GM21360 (cell line): ENCODE measurements at regions not wholly inside any gene's neighbourhood (a gene's known extent, or its start where the extent isn't known, plus 50 kb on each side); places are given as distances from the start of the nearest gene placed in this dataset.
"Not testable (repeated sequence)": the region's sequence is repeated elsewhere in the genome, so short reads cannot be mapped to it uniquely, and the experiment has no call there.

Experiments used
- ATAC-seq: cut with Tn5 transposase; IDR thresholded peaks from one replicate; pipeline ENCODE4 v1.9.1; 2021; ENCODE audit warnings: mild to moderate bottlenecking, moderate library complexity; ENCODE audit not compliant: unreplicated experiment

DNA sequence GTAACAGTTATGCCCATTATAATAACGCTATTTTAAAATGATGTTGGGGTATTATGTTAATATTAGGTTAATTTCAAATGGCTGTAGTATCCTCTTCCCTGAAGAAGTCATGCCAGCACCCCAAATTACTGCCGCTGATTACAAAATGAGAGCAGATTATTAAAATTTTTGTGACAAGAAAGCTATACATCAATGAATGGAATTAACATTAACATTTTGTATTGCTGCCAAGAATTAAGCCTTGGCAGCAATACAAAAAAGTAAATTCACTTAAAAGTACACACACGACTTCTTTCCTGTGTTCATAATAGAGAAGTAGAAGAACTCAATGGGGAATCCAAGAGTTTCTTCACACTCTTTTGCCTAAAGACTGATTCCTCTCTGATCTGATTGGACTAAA is 482.8 kb downstream of the STIM2 start:
- ATAC-seq: no peak

DNA sequence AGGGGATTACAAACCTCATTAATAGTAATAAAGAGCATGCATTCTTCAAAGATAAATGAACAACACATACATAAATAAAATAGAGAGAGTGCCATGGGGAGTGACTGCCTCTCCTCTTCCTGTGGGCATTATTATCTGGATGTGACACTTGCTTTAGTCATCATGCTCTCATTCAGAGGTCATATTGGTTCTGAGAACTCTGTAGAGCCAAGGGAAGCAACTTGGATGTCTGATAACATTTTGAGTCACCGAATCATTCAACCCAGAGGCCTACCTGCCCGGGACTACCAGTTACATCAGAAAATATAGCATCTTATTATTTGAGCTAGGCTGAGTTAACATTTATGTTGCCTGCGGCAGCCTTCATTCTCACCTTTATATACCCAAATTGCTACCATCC is 489.5 kb downstream of the STIM2 start:
- ATAC-seq: no peak

GRCh38 chr4:27357283-27357682 is 496.6 kb downstream of the STIM2 start:
- ATAC-seq: no peak

DNA sequence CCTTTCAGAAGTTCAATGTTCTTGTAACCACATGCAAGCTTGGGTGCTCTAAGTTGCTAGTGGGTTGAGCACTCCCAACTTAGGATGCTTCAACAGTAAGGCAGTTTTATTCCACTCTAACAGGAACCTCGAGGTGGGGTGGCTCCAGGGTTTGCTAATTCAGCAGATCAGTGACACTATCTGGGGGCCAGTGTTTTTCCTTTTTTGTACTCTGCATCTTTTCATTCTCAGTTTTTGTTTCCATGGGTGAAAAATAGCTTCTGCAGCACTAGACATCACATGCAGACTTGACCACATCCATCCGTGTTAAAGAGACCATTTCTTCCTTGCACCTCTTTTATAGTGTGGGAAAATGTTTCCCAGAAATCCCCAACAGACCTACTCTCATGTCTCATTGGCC is 497.6 kb downstream of the STIM2 start:
- no peak for ATAC-seq

GRCh38 chr4:27360131-27360530 is 499.5 kb downstream of the STIM2 start:
- ATAC-seq: no peak

DNA sequence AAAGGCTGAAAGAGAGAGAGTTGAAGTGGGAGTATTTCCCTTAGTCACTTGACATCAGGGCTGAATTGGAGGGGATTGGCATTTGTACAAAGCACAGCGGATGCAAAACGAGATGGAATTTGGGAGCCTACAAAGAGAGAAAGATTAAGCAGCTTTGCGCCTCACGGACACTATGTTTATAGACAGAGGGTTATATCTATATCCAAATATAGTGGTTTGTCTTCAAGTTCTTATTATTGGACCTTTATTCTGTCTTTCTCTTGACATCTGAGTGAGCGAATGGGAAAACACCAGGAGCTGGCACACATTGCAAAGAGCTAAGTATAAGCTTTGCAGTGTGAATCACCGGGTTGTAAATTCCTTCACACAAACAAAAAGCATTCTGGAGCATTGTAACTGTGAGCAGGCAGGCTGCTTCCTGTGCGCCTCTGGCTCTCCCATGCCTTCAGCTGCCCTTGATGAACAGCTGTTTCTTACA is 500.2 kb downstream of the STIM2 start:
- no peak for ATAC-seq

DNA sequence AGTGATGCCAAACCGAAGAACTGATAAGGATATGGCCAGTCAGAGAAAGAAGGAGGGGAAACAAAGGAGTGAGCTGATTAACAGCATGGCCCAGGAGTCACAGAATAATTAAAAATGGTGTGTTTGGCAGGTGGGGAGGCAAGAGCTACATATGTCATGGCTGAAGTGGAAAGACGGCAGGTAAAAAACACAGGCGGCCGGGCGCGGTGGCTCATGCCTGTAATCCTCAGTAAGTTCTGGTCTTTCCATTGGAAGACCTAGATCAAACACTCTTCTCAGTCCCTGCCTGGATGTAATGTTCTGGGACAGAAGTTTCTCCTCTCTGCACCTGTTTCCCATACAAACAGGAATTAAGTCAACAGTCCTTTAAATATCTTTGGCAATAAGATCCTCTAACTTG is 503.9 kb downstream of the STIM2 start:
- no peak for ATAC-seq

GRCh38 chr4:27366104-27366823 is 505.6 kb downstream of the STIM2 start:
- ATAC-seq: no peak

GRCh38 chr4:27368781-27369180 is 508.1 kb downstream of the STIM2 start:
- no peak for ATAC-seq

DNA sequence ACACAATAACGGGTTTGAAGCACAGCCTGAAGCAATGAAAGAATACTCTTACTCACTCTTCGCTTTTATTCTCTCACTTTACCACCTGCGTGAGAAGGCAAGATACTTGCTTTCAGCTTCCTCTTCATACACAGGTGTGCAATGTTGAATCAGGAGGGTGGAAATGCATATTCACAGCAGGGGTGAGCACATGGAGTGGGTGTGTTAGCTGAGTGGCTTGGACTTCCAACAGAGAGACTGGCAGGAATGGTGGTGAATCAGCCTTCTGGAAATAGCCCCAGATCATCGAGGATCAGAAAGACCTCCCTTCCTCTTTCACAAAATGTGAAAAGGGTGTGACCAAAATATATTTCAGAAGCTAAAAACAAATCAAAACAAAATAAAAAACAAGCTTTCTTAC is 521.2 kb downstream of the STIM2 start:
- no peak for ATAC-seq

GRCh38 chr4:27387711-27388110 is 527.1 kb downstream of the STIM2 start:
- no peak for ATAC-seq

- ATAC-seq: no peak
Measured at GRCh38 chr4:27397886-27398285, 537.2 kb downstream of the STIM2 start.

DNA sequence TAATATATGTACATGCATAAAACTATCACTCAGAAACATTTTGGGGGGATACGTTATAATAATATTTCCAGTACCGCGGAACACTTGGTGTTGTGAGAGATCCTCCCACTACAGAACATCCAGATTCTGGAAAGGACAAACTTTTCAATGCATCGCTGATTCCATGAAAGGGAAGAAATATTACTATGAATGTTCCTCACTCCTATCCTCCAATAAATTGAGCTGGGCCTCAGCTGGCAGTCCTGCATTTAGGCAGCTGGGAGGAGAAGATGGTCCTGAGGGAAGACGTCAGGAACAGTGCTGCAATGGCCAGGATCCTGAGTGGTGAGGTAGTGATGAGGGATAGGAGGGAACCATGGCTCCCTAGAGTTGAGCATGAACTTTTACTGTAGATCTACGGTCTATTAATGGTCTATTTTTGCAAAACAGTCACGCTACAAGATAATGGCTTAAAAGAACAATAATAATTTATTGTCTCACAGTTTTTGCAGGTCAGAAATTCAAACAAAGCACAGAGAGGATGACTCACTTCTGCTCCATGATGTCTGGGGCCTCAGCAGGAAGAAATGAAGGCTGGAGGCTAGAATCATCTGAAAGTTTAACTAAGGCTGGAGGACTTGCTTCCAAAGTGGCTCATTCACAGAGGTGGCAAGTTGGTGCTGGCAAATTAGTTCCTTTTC is 538.1 kb downstream of the STIM2 start:
- no peak for ATAC-seq

GRCh38 chr4:27407616-27408015 is 547.0 kb downstream of the STIM2 start:
- ATAC-seq: no peak

- ATAC-seq: no peak
Measured at GRCh38 chr4:27412613-27413012, 552.0 kb downstream of the STIM2 start.

- ATAC-seq: no peak
Measured at GRCh38 chr4:27414887-27415731, 554.5 kb downstream of the STIM2 start.

DNA sequence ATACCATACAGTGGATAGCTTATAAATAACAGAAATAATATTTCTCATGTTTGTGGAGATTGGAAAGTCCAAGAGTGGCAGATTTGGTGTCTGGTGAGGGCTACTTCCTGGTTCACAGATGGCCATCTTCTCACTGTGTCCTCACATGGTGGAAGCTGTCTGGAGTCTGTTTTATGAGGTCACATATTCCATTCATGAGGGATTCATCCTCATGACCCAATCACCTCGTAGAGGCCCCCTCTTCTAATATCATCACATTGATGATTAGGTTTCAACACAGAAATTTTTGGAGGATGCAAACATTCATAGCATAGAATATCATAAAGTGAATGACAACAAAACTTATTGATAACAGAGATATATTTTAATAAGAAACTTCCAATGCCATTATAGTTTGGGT is 568.0 kb downstream of the STIM2 start:
- no peak for ATAC-seq

GRCh38 chr4:27429364-27429871 is 568.8 kb downstream of the STIM2 start:
- ATAC-seq: no peak

DNA sequence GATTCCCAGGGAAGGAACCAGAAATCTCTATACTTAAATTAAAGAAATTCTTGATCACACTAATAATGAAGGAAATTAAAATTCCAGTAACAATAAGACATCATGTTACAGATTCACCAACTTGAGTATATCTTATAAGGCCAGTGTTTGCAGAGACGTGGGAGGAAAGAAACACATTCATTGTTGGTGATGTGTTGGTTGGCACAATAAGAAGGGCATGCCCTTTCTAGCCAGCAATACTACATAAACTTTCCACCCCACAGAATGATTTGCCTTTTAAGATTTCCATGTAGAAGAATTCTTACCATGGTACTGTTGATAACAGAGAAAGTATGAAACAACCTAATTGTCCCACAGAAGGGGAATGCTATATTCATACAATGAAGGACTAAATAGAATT is 581.5 kb downstream of the STIM2 start:
- no peak for ATAC-seq

GRCh38 chr4:27442661-27443060 is 582.0 kb downstream of the STIM2 start:
- ATAC-seq: not testable (repeated sequence)

DNA sequence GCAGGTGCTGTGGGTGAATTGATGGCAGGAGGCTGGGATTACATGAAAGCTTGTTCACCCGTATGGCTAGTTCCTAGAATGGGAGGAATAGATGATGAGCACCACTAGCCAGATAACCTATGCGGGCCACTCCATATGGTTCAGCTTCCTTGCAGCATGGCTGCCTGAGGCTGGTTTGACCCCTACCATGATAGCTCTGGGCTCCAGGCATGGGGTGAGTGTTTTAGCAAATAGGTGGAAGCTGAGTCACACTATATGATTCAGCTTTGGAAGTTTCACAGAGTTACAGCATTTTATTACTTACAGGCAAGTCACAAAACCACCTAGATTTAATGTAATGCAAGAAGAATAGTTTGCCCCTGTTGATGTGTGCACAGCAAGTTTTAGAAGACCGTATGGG is 603.2 kb downstream of the STIM2 start:
- no peak for ATAC-seq
